ENCODE measurements at regions not wholly inside any gene's neighbourhood (a gene's known extent, or its start where the extent isn't known, plus 50 kb on each side); places are given as distances from the start of the nearest gene placed in this dataset.

DNA sequence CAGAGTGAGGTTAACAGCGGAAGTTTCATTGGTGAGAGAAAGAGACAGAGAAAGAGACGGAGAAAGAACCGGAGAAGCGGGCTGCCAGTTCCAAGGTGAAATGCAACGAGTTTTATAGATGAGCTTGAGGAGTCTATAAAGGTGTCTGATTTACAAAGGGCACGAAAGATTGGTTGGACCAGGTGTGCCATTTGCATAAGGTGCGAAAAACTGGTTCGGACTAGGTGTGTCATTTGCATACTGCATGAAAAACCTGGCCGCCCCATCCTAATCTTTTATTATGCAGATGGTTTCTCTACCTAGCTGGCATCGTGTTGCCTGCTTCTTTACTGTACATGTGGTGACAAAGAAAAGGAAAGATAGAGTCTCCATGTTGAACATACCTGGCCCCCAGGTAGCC is 253.8 kb upstream of the IGF1R start (continued):
- TF ChIP-seq, protein P1, sequence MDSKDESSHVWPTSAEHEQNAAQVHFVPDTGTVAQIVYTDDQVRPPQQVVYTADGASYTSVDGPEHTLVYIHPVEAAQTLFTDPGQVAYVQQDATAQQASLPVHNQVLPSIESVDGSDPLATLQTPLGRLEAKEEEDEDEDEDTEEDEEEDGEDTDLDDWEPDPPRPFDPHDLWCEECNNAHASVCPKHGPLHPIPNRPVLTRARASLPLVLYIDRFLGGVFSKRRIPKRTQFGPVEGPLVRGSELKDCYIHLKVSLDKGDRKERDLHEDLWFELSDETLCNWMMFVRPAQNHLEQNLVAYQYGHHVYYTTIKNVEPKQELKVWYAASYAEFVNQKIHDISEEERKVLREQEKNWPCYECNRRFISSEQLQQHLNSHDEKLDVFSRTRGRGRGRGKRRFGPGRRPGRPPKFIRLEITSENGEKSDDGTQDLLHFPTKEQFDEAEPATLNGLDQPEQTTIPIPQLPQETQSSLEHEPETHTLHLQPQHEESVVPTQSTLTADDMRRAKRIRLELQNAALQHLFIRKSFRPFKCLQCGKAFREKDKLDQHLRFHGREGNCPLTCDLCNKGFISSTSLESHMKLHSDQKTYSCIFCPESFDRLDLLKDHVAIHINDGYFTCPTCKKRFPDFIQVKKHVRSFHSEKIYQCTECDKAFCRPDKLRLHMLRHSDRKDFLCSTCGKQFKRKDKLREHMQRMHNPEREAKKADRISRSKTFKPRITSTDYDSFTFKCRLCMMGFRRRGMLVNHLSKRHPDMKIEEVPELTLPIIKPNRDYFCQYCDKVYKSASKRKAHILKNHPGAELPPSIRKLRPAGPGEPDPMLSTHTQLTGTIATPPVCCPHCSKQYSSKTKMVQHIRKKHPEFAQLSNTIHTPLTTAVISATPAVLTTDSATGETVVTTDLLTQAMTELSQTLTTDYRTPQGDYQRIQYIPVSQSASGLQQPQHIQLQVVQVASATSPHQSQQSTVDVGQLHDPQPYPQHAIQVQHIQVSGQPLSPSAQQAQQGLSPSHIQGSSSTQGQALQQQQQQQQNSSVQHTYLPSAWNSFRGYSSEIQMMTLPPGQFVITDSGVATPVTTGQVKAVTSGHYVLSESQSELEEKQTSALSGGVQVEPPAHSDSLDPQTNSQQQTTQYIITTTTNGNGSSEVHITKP (IDR thresholded peaks at IDR 0.05; ENCODE audit: partially characterized antibody) = no peak
- TF ChIP-seq E2F6 (IDR thresholded peaks at IDR 0.05; ENCODE audit: borderline replicate concordance in 1 of 2, extremely low read depth in 1 of 2, insufficient read depth in 1 of 2, insufficient read length in 1 of 2, low read depth in 1 of 2, low read length in 1 of 2, poor library complexity in 1 of 2, severe bottlenecking in 1 of 2) = no peak

- no TSS peak for BruUV-seq (replicated peaks)
- H3K9ac ChIP-seq (ENCODE audit: insufficient read depth in 1 of 2, low read depth in 2 of 2, low read length in 2 of 2) = no peak overlapping the region
- no peaks in the 10 kb centered on the region for H3K4me1 ChIP-seq (replicated peaks in 1 of 2; ENCODE audit: control insufficient read depth in 2 of 2, insufficient read depth in 2 of 2, low read length in 2 of 2)
- FAIRE-seq = no peak
- POLR2A ChIA-PET = no interaction called here
- no peak overlapping the region for H3K27ac ChIP-seq (ENCODE audit: extremely low read depth, low read depth, low read length)
- no peaks in the 10 kb centered on the region for H3K36me3 ChIP-seq (ENCODE audit: control insufficient read depth, insufficient read depth, low read length)
- H3K79me2 ChIP-seq (ENCODE audit: control insufficient read depth, insufficient read depth, low read length) = no peaks in the 10 kb centered on the region
- H3K27me3 ChIP-seq (ENCODE audit: control insufficient read depth in 2 of 2, insufficient read depth in 2 of 2, low read length in 2 of 2) = peaks cover 0 to 12% of the 10 kb centered on the region in 2 experiments; a peak in 3 of 5 replicates
- CTCF ChIA-PET (ENCODE audit: low intra/inter-chr PET ratio) = no interaction called here
- H4K20me1 ChIP-seq (replicated peaks; ENCODE audit: control insufficient read depth, insufficient read depth, low read length) = no peaks in the 10 kb centered on the region; the same call in 1 of the 2 replicates
- ATAC-seq = no peak
- H2AFZ ChIP-seq (ENCODE audit: low read depth, low read length) = no peak overlapping the region
- no peaks in the 10 kb centered on the region for H3K9me1 ChIP-seq (ENCODE audit: control insufficient read depth, insufficient read depth, low read length)
- no peak for DNase-seq (ENCODE audit: extremely low read depth in 1 of 4, low spot score in 3 of 4)
- H3K4me2 ChIP-seq (ENCODE audit: insufficient read depth, low read length) = no peak overlapping the region
- H3K4me3 ChIP-seq = no peak overlapping the region
- intact Hi-C loops (cut with micrococcal nuclease) = no loop called here
- 0% methylated on average over 6 of the region's 6 CpGs for WGBS (ENCODE audit: insufficient coverage, low coverage, missing lambda C conversion rate)
- H3K9me3 ChIP-seq (replicated peaks; ENCODE audit: control insufficient read depth, insufficient read depth, low read depth, low read length) = no peaks in the 10 kb centered on the region
- in situ Hi-C loops (cut with MboI) = no loop called here
- TF ChIP-seq ZNF668 (CRISPR knock-in tag; IDR thresholded peaks at IDR 0.05) (no peak), NBN (IDR thresholded peaks at IDR 0.05; ENCODE audit: low read depth) (no peak), ZNF263 (CRISPR knock-in tag; IDR thresholded peaks at IDR 0.05; ENCODE audit: borderline replicate concordance) (no peak), HNRNPUL1 (IDR thresholded peaks at IDR 0.05; ENCODE audit: low read length) (no peak), ZNF583 (CRISPR knock-in tag; IDR thresholded peaks at IDR 0.05) (no peak), PTRF (tag; IDR thresholded peaks at IDR 0.05) (no peak), ZNF699 (CRISPR knock-in tag; IDR thresholded peaks at IDR 0.05; ENCODE audit: insufficient replicate concordance) (no peak), THAP7 (CRISPR knock-in tag; IDR thresholded peaks at IDR 0.05) (no peak), ZNF584 (CRISPR knock-in tag; IDR thresholded peaks at IDR 0.05; ENCODE audit: low read depth) (no peak), KDM2B (CRISPR knock-in tag; IDR thresholded peaks at IDR 0.05) (no peak), CBX1 (IDR thresholded peaks at IDR 0.05; ENCODE audit: low read depth) (no peak), ERF (CRISPR knock-in tag; IDR thresholded peaks at IDR 0.05) (no peak)
Measured at GRCh38 chr15:98395974-98396610, 252.2 kb upstream of the IGF1R start.
